ENCODE measurements at regions not wholly inside any gene's neighbourhood (a gene's known extent, or its start where the extent isn't known, plus 50 kb on each side); places are given as distances from the start of the nearest gene placed in this dataset.

GRCh38 chr6:10343320-10343719 is 71.6 kb downstream of the TFAP2A start:
- H3K79me2 ChIP-seq (ENCODE audit: control insufficient read depth, insufficient read depth, low read length), result no peaks in the 10 kb centered on the region
- DNase-seq (ENCODE audit: low read depth, low spot score), result no peak
- no peak overlapping the region for H3K4me2 ChIP-seq (ENCODE audit: insufficient read depth, low read length)
- FAIRE-seq, result no peak
- H3K27ac ChIP-seq (ENCODE audit: insufficient read depth, low read depth, low read length), result no peak overlapping the region
- no TSS peak for BruUV-seq (replicated peaks)
- ChIA-PET CTCF (no interaction called here), POLR2A (no interaction called here)
- no peaks in the 10 kb centered on the region for H4K20me1 ChIP-seq (replicated peaks; ENCODE audit: control insufficient read depth, extremely low read depth, insufficient read depth, low read length)
- H3K9me1 ChIP-seq (replicated peaks; ENCODE audit: control insufficient read depth, extremely low read depth, insufficient read depth, low read length), result no peaks in the 10 kb centered on the region
- TF ChIP-seq MYC (IDR thresholded peaks at IDR 0.05; ENCODE audit: low read depth, low read length), result no peak
- no peak overlapping the region for H2AFZ ChIP-seq (ENCODE audit: low read depth, low read length)
- H3K4me1 ChIP-seq (ENCODE audit: control insufficient read depth, extremely low read depth, insufficient read depth, low read length), result no peaks in the 10 kb centered on the region
- intact Hi-C loops (cut with micrococcal nuclease) (no loop called here), dilution Hi-C loops (cut with MboI; ENCODE audit: extremely low pct_ligation_motif_present, low sequenced_read_pairs) (no loop called here)
- no peak overlapping the region for H3K4me3 ChIP-seq (replicated peaks in 1 of 3; ENCODE audit: insufficient read depth in 1 of 3, low read depth in 1 of 3, low read length in 3 of 3)
- no peaks in the 10 kb centered on the region for H3K36me3 ChIP-seq (ENCODE audit: control insufficient read depth in 2 of 2, extremely low read depth in 1 of 2, insufficient read depth in 2 of 2, low read length in 2 of 2)
- no peak overlapping the region for H3K9ac ChIP-seq (replicated peaks; ENCODE audit: extremely low read depth, insufficient read depth, low read length)
- no peaks in the 10 kb centered on the region for H3K9me3 ChIP-seq (replicated peaks; ENCODE audit: control insufficient read depth, insufficient read depth, low read length)
- no peaks in the 10 kb centered on the region for H3K27me3 ChIP-seq (ENCODE audit: control insufficient read depth in 2 of 2, insufficient read depth in 2 of 2, low read length in 2 of 2)

GRCh38 chr6:10341605-10342004 is 73.3 kb downstream of the TFAP2A start:
- no TSS peak for BruUV-seq (replicated peaks)
- ChIA-PET CTCF (no interaction called here), POLR2A (no interaction called here)
- Histone ChIP-seq H3K4me2 (ENCODE audit: insufficient read depth, low read length) (no peak overlapping the region), H4K20me1 (replicated peaks; ENCODE audit: control insufficient read depth, extremely low read depth, insufficient read depth, low read length) (no peaks in the 10 kb centered on the region), H3K9me1 (replicated peaks; ENCODE audit: control insufficient read depth, extremely low read depth, insufficient read depth, low read length) (no peaks in the 10 kb centered on the region), H3K9me3 (replicated peaks; ENCODE audit: control insufficient read depth, insufficient read depth, low read length) (no peaks in the 10 kb centered on the region), H3K36me3 (ENCODE audit: control insufficient read depth in 2 of 2, extremely low read depth in 1 of 2, insufficient read depth in 2 of 2, low read length in 2 of 2) (no peaks in the 10 kb centered on the region), H2AFZ (ENCODE audit: low read depth, low read length) (no peak overlapping the region), H3K27me3 (ENCODE audit: control insufficient read depth in 2 of 2, insufficient read depth in 2 of 2, low read length in 2 of 2) (no peaks in the 10 kb centered on the region), H3K4me3 (replicated peaks in 1 of 3; ENCODE audit: insufficient read depth in 1 of 3, low read depth in 1 of 3, low read length in 3 of 3) (no peak overlapping the region), H3K27ac (ENCODE audit: insufficient read depth, low read depth, low read length) (no peak overlapping the region), H3K4me1 (ENCODE audit: control insufficient read depth, extremely low read depth, insufficient read depth, low read length) (no peaks in the 10 kb centered on the region), H3K79me2 (ENCODE audit: control insufficient read depth, insufficient read depth, low read length) (no peaks in the 10 kb centered on the region), H3K9ac (replicated peaks; ENCODE audit: extremely low read depth, insufficient read depth, low read length) (no peak overlapping the region)
- dilution Hi-C loops (cut with MboI; ENCODE audit: extremely low pct_ligation_motif_present, low sequenced_read_pairs), result no loop called here
- intact Hi-C loops (cut with micrococcal nuclease), result no loop called here
- TF ChIP-seq CTCF (IDR thresholded peaks at IDR 0.05; ENCODE audit: extremely low read depth in 1 of 2, insufficient read depth in 1 of 2, low read depth in 1 of 2, low read length in 2 of 2) (no peak), JUN (IDR thresholded peaks at IDR 0.05; ENCODE audit: borderline replicate concordance, insufficient read depth, insufficient read length, low read depth) (no peak), POLR2AphosphoS5 (IDR thresholded peaks at IDR 0.05; ENCODE audit: insufficient read depth, low read depth, low read length) (no peak), MYC (IDR thresholded peaks at IDR 0.05; ENCODE audit: low read depth, low read length) (no peak), POLR2A (IDR thresholded peaks at IDR 0.05; ENCODE audit: low read depth, low read length) (no peak), FOS (IDR thresholded peaks at IDR 0.05; ENCODE audit: borderline replicate concordance, insufficient read depth, low read length) (no peak), MAX (IDR thresholded peaks at IDR 0.05; ENCODE audit: insufficient read depth, insufficient read length) (no peak), EZH2 (IDR thresholded peaks at IDR 0.05; ENCODE audit: borderline replicate concordance, low read depth, low read length, severe bottlenecking) (no peak), GATA2 (IDR thresholded peaks at IDR 0.05; ENCODE audit: insufficient read depth, insufficient read length, low read depth, low read length) (no peak)
- no peak for DNase-seq (ENCODE audit: low read depth, low spot score)
- FAIRE-seq, result no peak
